HG03521 (cell line): ENCODE measurements at regions not wholly inside any gene's neighbourhood (a gene's known extent, or its start where the extent isn't known, plus 50 kb on each side); places are given as distances from the start of the nearest gene placed in this dataset.
"Not testable (repeated sequence)": the region's sequence is repeated elsewhere in the genome, so short reads cannot be mapped to it uniquely, and the experiment has no call there.

Experiments used
- ATAC-seq: cut with Tn5 transposase; IDR thresholded peaks from one replicate; pipeline ENCODE4 v1.9.1; 2021; ENCODE audit warnings: mild to moderate bottlenecking, moderate library complexity; ENCODE audit not compliant: unreplicated experiment

DNA sequence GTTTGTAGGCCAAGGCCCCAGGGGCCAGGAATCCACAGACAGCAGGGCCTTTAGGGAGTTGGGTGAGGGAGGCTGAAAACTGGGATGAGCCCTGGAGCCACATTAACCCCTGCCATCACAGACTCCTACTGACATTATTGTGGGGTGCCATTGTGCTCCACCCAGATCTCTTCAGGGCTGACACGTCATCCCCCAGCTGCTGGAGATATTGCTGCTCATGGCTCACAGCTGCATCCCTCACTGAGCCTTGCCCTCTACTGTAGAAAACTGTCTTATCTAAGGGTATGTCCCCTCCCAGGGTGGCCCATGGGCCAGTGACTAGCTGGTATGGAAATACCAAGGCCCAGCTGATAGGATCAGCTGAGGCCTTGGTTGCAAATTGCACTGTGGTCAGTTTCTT, 87.3 kb upstream of the PRR23C start:
- ATAC-seq: no peak

DNA sequence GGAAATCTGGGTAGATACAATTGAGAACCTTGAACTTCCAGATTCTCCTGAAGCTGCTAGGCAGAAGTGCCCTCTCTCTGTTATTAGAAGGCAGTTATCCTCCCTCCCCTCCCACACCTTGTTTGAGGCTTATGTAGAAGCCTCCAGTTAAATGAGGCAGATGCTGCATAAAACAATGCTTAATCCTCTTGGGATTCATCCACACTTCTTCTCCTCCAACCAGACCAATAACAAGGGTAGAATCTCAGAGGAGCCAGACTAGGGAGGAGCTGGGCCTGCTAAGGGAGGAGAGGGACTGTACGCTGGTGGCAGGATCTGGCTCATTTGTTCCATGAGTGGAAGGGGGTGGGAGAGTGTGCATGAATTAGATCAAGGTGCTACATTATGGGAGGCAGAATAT, 88.3 kb upstream of the PRR23C start:
- no peak for ATAC-seq

DNA sequence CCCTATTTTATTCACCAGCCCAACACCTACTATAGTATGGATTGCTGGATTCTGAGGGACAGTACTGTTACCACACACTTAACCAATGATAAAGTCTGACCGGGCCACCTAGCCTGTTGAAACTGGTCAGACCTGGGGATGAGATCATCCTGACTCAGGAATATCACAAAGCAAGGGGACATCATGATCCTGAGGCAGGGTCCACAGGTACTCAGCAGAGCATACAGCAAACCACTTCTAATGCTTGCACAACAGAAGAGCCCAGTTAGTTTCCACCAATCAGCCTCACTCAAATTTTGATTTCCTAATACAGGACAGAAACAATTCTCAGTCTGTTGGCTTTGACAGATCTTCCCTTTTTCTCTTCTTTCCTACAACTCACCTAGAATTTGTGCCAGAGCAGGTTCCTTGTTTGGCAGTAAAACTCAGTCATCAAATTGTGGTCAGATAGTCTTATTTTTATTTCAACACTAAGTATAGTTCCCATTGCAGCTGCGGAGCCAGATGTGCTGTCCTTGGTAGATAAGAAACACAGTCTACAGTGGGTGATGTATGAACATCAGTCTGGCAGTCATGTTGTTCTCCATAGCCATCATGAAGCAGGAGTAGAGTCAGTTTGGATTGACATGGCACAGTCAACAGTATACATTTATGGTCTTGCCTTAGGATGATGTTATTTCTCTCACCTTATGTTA, 90.1 kb upstream of the PRR23C start:
- no peak for ATAC-seq

DNA sequence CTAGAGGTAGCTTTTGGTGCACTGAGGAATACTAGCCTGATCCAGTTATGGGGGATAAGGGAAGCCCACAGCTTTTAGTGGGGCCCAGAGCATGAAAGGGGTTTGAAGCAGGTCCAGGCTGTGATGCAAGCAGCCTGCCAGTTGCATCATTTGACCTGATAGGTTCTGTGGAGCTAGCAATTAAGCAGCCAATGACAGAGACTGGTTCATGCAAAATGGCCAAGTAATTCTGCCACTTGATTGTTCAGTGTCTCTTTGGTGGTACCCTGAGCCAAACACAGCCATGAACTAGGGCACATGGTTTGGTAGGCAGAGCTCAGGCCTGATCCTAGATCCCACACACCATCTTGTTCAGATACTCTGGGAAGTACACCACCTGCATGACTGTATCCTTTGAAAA, 91.0 kb upstream of the PRR23C start:
- no peak for ATAC-seq

DNA sequence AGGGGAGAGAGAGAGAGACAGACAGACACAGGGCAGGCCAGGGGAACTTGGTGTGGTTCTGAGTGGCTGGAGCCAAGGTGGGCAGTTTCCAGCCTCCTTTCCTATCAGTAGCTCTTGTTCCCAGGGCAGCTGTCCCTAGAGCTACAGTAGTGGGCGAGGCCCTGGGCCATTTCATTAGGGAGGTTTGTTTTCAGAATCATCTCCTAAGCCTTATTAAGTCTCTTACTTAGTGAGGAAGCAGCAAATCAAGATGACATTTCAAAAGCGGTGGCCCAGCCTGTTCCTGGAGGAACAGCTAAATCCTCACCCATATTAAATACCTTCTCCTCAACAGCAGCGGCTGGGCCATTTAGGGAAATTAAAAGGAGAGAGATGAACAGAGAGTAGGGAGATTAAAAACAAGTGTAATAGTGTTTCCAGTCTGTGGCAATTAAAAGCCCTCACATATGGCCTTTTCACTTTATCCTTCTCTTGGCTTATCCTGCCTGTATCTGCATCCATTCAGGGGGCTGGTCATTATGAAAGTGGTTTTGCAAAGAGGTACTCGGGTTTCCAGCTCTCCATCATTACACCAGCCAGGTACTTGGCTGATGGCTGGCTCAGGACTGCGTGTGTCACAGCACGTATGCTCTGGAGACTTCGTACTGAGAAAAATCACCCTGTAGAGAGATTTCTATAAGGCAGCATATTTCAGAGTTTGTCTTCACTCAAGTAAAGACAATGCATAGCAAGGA, 91.9 kb upstream of the PRR23C start:
- no peak for ATAC-seq

DNA sequence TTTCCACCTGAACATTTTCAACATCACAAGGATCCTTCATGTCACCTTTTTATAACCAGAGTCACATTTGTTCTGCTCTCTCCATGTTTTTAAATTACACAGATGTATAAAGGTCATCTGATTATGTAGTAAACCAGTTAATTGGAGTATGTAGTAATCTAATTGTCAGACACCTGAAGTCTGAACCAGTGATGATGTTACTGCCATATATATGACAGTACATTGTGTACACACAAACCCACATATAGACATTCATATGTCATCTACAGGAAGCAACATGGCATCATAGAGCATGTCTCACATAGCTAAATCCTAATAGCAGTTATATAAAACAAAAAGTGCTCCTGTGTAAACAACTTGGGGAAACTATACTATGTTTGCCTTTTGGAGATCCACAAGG, 95.9 kb upstream of the PRR23C start:
- ATAC-seq: no peak

DNA sequence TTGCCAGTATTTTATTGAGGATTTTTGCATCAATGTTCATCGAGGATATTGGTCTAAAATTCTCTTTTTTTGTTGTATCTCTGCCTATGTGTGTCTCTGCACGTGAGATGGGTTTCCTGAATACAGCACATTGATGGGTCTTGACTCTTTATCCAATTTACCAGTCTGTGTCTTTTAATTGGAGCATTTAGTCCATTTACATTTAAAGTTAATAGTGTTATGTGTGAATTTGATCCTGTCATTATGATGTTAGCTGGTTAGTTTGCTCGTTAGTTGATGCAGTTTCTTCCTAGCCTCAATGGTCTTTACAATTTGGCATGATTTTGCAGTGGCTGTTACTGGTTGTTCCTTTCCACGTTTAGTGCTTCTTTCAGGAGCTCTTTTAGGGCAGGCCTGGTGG, 101.3 kb upstream of the PRR23C start:
- ATAC-seq: not testable (repeated sequence)

DNA sequence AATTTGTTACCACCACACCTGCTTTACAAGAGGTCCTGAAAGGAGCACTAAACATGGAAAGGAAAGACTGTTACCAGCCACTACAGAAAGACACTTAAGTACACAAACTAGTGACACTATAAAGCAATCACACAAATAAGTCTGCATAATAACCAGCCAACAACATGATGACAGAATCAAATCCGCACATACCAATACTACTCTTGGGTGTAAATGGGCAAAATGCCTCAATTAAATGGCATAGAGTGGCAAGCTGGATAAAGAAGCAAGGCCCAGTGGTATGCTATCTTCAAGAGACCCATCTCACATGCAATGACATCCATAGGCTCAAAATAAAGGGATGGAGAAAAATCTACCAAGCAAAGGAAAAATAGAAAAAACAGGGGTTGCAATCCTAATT, 106.8 kb upstream of the PRR23C start:
- ATAC-seq: no peak

DNA sequence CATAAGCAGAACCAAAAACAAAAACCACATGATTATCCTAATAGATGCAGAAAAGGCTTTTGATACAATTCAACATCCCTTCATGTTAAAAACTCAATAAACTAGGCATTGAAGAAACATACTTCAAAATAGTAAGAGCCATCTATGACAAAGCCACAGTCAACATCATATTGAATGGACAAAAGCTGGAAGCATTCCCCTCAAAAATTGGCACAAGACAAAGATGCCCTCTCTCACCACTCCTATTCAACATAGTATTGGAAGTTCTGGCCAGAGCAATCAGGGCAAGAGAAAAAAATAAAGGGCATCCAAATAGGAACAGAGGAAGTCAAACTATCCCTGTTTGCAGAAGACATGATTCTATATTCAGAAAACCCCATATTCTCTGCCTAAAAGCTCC, 108.7 kb upstream of the PRR23C start:
- not testable (repeated sequence) for ATAC-seq

DNA sequence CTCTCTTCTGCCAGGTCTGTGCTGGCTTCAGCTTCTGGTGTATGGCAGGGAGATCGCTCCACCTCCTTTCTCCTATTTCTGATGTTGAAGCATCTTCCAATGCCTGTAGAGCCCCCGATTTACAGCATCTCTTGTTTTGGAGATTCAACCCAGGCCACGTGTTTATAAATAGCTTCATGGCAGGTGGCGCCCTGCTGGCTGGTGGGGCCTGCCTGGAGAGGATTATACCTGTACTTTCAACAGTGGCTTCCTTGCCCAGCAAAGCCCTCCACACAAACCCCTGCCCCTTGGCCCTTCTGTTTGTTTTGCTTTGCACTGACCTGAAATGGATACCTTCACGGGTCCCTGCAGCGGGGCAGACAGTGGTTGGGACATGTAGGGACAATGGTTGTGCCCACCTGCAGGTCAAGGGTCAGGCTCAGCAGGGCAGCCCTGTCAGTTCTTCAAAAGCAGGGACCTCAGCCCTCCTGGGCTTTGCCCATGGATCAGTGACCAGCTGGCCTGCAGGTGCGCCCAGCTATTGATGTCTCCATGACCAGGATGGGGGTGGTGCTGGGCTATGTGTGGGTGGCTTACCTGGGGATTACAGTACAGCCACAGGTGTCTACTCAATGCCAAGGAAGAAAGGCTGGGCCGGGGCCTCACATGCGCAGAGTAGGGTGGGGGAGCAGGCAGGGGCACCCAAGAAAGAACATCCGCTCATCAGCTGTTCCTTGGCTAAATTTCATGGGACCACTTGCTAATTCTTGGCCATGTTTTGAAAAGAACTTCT, 112.7 kb upstream of the PRR23C start:
- ATAC-seq: no peak

DNA sequence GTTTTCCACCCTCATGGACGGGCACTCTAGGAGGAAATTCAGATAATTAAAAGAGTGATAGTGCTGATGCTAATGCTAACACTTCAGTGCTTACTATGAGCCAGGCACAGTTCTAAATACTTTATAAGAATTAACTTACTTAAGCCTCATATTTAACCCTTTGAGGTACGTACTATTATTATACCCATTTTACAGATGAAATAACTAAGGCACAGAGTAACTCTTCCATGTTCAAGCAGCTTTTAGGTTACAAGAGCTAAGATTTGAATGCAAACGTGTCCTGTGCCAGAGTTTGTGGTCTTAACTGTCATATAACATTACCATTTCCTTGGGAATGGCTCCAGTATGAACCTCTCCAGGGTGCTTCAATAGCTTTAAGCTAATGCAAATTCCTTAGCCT, 114.7 kb upstream of the PRR23C start:
- no peak for ATAC-seq

DNA sequence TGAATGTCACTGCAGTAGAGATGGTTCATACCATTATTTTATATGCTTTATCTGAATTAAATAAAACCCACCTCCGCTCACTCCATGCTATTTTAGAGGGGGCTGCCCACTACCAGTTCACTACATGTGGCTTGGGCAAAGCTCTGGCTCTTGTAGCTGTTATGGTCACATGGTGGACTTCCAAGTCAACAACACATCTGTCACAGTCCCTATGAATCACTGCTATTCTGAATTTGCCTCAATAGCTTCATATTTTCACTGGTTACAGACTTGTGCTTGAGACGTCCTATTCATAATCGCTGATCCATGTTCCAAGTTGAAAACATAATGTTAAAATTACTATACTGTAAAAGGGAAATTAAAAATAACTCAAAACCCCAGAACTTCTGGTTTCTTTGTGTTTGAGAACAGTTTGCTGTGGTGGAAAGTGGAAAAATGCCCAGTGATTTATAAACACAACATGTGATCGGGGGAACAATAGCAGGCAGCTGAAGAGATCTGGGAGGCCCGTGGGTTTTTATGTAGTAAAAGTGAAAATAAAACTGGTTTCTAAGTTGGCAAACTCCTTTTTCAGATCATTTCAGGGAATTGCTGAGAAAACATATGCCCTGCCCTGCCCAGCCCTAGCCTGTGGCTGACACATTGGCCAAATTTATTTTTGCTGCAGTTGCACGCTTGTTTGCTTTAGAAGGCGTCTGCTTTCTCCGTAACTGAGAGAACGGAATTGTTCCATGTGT, 128.8 kb upstream of the PRR23C start:
- no peak for ATAC-seq

DNA sequence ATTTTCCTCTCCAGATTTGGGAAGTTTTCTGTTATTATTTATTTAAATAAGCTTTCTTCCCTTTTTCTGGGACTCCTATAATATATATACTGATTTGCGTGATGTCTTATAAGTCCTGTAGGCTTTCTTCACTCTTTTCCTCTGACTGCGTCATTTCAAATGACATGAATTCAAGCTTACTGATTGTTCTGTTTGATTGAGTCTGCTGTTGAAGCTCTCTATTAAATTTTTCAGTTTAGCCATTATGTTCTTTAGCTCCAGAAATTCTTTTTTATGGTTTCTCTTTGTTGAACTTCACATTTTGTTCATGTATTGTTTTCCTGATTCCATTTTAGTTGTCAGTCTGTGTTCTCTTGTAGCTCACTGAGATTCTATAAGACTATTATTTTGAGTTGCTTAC, 135.8 kb upstream of the PRR23C start:
- no peak for ATAC-seq

DNA sequence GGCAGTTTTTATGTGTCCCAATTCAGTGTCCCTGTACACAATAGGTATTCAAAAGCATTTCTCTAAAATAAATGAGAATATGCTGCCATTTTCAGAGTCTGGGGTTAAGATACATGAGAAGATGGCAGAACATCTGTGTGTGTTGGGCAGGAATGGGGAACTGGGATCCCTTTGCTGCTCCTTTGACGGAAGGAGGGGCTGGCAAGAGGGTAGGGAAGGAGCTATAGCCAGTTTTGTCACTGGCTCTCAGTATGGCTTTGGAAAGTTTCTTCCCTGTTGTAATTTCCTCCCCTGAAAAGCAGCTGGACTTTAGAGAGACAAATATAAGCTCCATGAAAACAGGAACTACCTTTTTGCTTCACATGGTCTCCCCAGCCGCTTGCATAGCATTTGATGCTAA, 137.5 kb upstream of the PRR23C start:
- ATAC-seq: no peak

DNA sequence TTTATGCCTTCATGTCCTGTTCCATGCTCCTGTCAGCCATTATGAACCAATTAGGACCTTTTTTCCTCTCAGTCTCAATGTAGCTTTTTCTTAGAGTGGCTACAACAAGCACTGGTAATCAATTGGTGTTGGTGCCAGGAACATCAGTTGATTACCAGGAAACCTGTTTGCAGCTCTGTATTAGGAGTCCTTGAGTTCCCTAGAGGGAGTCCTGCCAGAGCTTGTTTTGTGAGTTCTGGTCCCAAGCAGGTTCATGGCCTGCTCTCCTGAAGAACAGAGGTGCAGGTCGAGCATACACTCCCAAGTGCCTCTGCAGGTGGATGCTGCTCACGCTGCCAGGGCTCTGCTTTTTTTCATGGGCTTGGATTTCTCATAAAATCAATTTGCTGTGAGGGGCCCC, 137.9 kb upstream of the PRR23C start:
- ATAC-seq: no peak

DNA sequence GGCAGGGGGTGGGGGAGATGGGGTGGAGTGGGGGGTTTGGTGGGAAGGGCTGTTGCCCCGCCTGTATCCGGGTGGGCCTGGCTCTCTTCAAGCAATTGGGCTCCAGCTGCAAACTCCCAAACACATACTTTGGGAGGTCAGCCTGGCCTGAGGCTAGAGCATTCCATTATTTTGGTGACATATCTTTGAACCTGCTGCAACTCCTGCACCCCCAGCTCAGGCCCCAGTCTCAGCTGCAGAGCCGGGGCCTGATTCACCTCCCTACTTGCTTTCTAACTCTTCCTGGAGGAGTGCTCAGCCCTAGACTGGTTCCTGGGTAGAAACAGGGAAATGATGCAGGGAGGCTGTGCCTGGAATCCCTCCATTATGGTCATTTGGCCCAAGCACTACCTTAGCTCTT, 140.8 kb upstream of the PRR23C start:
- ATAC-seq: no peak

DNA sequence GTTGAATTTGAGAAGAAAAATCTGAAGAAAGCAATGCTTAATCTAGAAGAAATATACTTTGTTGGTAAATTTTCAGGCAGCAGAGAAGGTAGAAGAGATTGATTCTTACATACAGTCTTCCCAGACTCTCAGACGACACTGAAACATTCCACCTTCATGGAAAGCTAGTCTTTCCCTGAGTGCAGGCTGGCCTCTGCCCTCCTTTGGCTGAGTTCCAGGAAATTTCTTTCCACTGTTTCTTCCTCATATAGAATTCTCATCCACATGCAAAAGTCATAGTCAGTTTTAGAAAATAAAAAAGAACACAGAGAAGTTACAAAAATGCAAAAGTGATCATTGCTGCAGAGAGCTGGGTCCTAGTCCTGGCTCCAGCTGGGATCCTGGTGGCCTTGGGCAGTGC, 142.5 kb upstream of the PRR23C start:
- no peak for ATAC-seq

DNA sequence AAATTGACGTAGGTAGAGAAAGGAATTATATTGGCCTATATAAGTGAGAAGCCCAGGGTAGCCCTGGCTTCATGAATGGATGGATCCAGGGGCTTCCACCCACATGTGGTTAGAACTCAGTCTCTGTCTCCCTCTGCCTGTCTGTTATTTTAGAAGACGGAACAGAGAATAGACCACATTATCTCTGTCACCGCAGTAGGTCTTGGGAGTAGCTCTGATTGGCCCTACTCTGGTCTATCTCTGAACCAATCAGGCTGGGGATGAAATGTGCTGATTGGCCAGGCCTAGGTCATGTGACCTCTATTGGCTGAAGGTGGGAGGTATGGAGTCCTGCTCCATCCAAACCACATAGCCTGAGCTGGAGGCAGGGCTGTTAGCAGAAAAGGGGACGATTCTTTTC, 143.0 kb upstream of the PRR23C start:
- ATAC-seq: no peak

DNA sequence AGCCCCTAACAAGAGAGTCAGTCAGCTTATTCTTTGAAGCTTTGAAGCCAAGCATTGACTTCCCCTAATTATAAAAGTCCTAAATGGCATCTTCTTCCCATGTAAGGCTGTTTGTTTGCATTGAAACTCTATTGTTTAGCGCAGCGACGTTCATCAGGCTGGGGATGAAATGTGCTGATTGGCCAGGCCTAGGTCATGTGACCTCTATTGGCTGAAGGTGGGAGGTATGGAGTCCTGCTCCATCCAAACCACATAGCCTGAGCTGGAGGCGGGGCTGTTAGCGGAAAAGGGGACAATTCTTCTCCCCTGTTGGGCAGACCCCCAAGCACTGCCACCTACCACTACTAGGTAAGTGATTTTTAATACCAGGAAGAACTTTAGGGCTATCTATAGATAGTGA, 145.3 kb upstream of the PRR23C start:
- ATAC-seq: no peak

DNA sequence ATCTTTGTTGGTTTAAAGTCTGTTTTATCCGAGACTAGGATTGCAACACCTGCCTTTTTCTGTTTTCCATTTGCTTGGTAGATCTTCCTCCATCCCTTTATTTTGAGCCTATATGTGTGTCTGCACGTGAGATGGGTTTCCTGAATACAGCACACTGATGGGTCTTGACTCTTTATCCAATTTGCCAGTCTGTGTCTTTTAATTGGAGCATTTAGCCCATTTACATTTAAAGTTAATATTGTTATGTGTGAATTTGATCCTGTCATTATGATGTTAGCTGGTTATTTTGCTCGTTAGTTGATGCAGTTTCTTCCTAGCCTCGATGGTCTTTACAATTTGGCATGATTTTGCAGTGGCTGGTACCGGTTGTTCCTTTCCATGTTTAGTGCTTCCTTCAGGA, 149.4 kb upstream of the MRPS22 start:
- ATAC-seq: not testable (repeated sequence)

DNA sequence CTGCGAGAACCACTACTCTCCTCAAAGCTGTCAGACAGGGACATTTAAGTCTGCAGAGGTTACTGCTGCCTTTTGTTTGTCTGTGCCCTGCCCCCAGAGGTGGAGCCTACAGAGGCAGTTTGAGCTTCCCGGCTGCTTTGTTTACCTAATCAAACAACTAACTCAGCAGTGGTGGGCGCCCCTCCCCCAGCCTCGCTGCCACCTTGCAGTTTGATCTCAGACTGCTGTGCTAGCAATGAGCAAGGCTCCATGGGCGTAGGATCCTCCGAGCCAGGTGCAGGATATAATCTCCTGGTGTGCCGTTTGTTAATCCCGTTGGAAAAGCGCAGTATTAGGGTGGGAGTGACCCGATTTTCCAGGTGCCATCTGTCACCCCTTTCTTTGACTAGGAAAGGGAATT, 147.7 kb upstream of the MRPS22 start:
- not testable (repeated sequence) for ATAC-seq
